ENCODE measurements at regions not wholly inside any gene's neighbourhood (a gene's known extent, or its start where the extent isn't known, plus 50 kb on each side); places are given as distances from the start of the nearest gene placed in this dataset.

- no peak for TF ChIP-seq CTCF (IDR thresholded peaks at IDR 0.05; ENCODE audit: extremely low read depth, low read depth, low read length)
- no peaks in the 10 kb centered on the region for H3K36me3 ChIP-seq (ENCODE audit: insufficient read depth, low read length)
- no peak overlapping the region for H3K4me2 ChIP-seq (ENCODE audit: insufficient read depth, low read length)
- H3K79me2 ChIP-seq (ENCODE audit: insufficient read depth, low read length): no peaks in the 10 kb centered on the region
- no peaks in the 10 kb centered on the region for H4K20me1 ChIP-seq (ENCODE audit: insufficient read depth, low read length)
- H3K27ac ChIP-seq (ENCODE audit: low read depth, low read length): no peak overlapping the region
- no peak overlapping the region for H3K4me3 ChIP-seq (ENCODE audit: insufficient read depth, low read length)
- no peak for DNase-seq (ENCODE audit: insufficient read length, low spot score, missing footprints)
- H3K4me1 ChIP-seq (ENCODE audit: insufficient read depth, low read length): peaks cover 32% of the 10 kb centered on the region
- no peak overlapping the region for H2AFZ ChIP-seq (ENCODE audit: low read length)
- peaks cover 4% of the 10 kb centered on the region for H3K27me3 ChIP-seq (ENCODE audit: insufficient read depth, low read length)
- no peaks in the 10 kb centered on the region for H3K9me3 ChIP-seq (ENCODE audit: low read depth, low read length)
Measured at GRCh38 chr5:34483442-34484033, 172.6 kb upstream of the RAI14 start.

- Histone ChIP-seq H2AFZ (ENCODE audit: low read length) (peak overlapping the region; percentile 54), H3K36me3 (ENCODE audit: insufficient read depth, low read length) (no peaks in the 10 kb centered on the region), H4K20me1 (ENCODE audit: insufficient read depth, low read length) (no peaks in the 10 kb centered on the region), H3K79me2 (ENCODE audit: insufficient read depth, low read length) (no peaks in the 10 kb centered on the region), H3K27ac (ENCODE audit: low read depth, low read length) (peak overlapping the region; percentile 39), H3K4me2 (ENCODE audit: insufficient read depth, low read length) (peak overlapping the region; percentile 3), H3K9me3 (ENCODE audit: low read depth, low read length) (no peaks in the 10 kb centered on the region), H3K27me3 (ENCODE audit: insufficient read depth, low read length) (no peaks in the 10 kb centered on the region), H3K4me3 (ENCODE audit: insufficient read depth, low read length) (no peak overlapping the region), H3K4me1 (ENCODE audit: insufficient read depth, low read length) (peaks cover 39% of the 10 kb centered on the region)
- DNase-seq (ENCODE audit: insufficient read length, low spot score, missing footprints): no peak
- no peak for TF ChIP-seq CTCF (IDR thresholded peaks at IDR 0.05; ENCODE audit: extremely low read depth, low read depth, low read length)
Measured at GRCh38 chr5:34484216-34484920, 171.8 kb upstream of the RAI14 start.

- H3K27me3 ChIP-seq (ENCODE audit: insufficient read depth, low read length): no peaks in the 10 kb centered on the region
- H3K36me3 ChIP-seq (ENCODE audit: insufficient read depth, low read length): no peaks in the 10 kb centered on the region
- no peak for TF ChIP-seq CTCF (IDR thresholded peaks at IDR 0.05; ENCODE audit: extremely low read depth, low read depth, low read length)
- H3K4me3 ChIP-seq (ENCODE audit: insufficient read depth, low read length): no peak overlapping the region
- H3K4me2 ChIP-seq (ENCODE audit: insufficient read depth, low read length): peak overlapping the region; percentile 56
- peak overlapping the region; percentile 94 for H3K27ac ChIP-seq (ENCODE audit: low read depth, low read length)
- peaks cover 47% of the 10 kb centered on the region for H3K4me1 ChIP-seq (ENCODE audit: insufficient read depth, low read length)
- DNase-seq (ENCODE audit: insufficient read length, low spot score, missing footprints): no peak
- H3K79me2 ChIP-seq (ENCODE audit: insufficient read depth, low read length): no peaks in the 10 kb centered on the region
- no peak overlapping the region for H2AFZ ChIP-seq (ENCODE audit: low read length)
- no peaks in the 10 kb centered on the region for H4K20me1 ChIP-seq (ENCODE audit: insufficient read depth, low read length)
- H3K9me3 ChIP-seq (ENCODE audit: low read depth, low read length): no peaks in the 10 kb centered on the region
Measured at GRCh38 chr5:34485768-34486030, 170.4 kb upstream of the RAI14 start.

GRCh38 chr5:34486160-34486848 is 169.8 kb upstream of the RAI14 start:
- Histone ChIP-seq H3K36me3 (ENCODE audit: insufficient read depth, low read length) (no peaks in the 10 kb centered on the region), H3K4me1 (ENCODE audit: insufficient read depth, low read length) (peaks cover 51% of the 10 kb centered on the region), H3K79me2 (ENCODE audit: insufficient read depth, low read length) (no peaks in the 10 kb centered on the region), H3K9me3 (ENCODE audit: low read depth, low read length) (no peaks in the 10 kb centered on the region), H3K4me3 (ENCODE audit: insufficient read depth, low read length) (no peak overlapping the region), H3K27me3 (ENCODE audit: insufficient read depth, low read length) (no peaks in the 10 kb centered on the region), H3K4me2 (ENCODE audit: insufficient read depth, low read length) (peak overlapping the region; percentile 56), H2AFZ (ENCODE audit: low read length) (peak overlapping the region; percentile 48), H3K27ac (ENCODE audit: low read depth, low read length) (peak overlapping the region; percentile 94), H4K20me1 (ENCODE audit: insufficient read depth, low read length) (no peaks in the 10 kb centered on the region)
- peak; percentile 78 for DNase-seq (ENCODE audit: insufficient read length, low spot score, missing footprints)
- peak; percentile 91 for TF ChIP-seq CTCF (IDR thresholded peaks at IDR 0.05; ENCODE audit: extremely low read depth, low read depth, low read length)

Measured in osteoblast (primary cell).